HG03103 (cell line): ENCODE measurements at regions not wholly inside any gene's neighbourhood (a gene's known extent, or its start where the extent isn't known, plus 50 kb on each side); places are given as distances from the start of the nearest gene placed in this dataset.
A peak's percentile ranks its signal among the peaks of the same experiment; 100 is the strongest.

Experiments used
- ATAC-seq: cut with Tn5 transposase; IDR thresholded peaks from one replicate; pipeline ENCODE4 v1.9.1; 2021; ENCODE audit warnings: low read depth; ENCODE audit not compliant: unreplicated experiment

DNA sequence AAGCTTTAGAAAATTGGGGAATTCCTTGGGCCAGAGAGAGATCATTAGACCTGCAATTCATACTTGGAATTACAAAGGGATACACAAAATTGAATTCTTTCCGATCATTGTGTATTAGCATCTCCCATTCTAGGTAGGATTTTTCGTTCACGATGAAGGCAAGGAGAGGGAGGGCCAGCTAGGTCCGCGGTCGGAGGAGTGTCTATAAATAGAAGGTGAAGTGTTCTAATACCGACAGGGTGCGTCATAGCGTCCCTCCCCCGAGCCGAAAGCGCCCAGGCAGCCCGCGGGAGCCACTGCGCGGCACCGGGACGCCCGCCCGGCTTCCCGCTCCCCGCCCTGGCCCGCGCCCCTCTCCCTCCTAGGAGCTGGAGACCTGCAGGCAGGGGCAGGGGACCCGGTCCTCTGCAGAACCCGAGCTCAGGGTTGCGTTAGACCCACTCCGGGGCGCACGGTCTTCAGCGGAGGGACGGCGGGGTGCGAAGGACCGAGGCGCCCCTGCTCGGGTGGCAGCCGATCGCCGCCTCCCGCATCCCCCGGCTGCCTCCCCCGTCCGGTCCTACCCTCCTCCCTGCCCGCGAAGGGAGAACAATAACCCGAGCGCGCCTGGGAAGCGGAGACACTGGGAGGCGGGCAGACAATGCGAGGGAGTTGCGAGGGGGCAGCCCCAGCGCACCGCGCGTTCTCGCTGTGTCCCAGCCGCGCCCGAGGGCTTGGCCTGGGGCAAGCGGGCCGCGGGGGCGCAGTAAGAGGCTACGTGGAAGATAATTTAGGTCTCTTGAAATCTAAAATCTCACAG lies 114.2 kb upstream of the SERTAD2 start:
- peak; percentile 71 for ATAC-seq

DNA sequence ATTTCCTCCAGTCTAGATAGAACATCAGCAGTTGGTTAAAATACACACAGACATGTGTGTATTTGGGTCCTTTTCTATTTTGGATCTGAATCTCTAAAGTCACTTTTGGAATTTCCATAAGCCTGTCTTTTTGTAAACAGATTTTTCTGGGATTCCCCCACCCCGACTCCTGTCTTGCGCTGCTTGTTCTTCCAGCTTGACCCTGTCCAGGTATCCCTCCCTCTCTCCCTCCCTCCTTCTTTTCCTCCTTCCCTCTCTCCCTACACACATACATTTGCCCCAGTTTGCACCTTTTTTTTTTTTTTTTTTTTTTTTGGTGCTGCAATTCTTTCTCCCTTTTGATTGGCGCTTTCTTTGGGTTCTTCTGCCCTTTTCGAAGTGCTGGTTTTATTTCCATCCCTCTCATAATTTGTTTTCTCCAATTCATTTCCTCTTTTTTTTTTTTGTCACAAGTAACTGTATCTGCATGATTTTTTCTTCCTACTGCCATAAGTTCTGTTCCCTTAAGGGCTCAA lies 114.8 kb upstream of the SERTAD2 start:
- ATAC-seq = no peak

DNA sequence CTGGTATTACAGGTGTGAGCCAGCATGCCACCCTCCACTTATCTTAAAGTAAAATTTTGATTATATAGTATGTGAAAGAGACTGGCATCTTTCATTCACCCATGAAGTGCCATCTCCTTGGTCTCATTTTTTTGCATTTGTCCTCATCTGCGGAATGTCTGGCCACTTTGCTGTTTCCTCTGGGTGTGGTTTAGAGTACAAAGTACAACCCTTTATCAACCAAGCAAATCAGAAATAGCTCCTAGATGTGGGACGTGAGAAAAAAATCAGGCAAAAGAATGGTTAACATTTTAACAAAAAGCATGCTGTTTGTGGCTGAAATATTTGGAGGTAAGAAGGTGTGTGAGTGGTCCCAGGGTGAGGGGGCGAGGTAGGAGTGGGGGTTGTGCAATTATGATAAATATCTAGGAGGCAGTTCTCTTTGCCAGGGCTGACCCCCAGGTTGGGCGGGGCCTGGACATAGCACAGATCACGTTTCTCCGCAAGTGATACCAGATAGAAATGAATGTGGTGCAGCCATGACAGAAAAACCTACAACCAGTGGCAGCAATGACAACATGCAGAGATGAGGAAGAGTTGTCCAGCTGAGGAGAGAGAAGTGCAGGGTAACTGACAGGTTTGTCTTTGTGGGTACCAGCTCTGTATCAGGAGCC lies 115.8 kb upstream of the SERTAD2 start:
- ATAC-seq = no peak

DNA sequence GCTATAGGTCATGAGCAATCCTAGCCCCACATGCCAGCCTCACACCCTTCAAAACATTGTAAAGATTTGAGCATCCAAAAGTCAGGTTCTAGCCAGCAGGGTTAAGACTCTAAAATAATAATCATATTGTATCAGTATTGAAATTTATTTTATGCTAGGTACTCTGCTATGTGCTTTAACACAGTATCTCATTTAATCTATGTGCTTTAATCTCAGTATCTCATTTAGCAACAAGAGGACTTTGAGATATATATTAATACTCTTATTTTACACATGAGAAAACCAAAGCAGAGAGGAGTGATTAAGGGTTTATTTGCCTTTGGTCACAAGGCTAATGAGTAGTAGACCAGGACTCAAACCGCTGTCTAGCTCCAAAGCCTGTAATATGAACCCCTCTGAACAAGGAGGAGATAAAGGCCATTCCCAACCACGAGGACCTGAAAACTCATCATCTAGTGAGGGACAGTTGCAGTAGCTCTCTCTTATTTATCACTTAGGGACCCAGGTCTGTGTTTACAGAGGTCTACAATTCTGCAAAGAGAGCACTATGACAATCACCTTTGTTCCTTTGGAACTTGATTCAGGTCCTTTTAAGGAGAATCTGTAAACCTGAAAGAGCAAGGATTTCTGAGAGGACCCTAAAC lies 116.5 kb upstream of the SERTAD2 start:
- no peak for ATAC-seq

DNA sequence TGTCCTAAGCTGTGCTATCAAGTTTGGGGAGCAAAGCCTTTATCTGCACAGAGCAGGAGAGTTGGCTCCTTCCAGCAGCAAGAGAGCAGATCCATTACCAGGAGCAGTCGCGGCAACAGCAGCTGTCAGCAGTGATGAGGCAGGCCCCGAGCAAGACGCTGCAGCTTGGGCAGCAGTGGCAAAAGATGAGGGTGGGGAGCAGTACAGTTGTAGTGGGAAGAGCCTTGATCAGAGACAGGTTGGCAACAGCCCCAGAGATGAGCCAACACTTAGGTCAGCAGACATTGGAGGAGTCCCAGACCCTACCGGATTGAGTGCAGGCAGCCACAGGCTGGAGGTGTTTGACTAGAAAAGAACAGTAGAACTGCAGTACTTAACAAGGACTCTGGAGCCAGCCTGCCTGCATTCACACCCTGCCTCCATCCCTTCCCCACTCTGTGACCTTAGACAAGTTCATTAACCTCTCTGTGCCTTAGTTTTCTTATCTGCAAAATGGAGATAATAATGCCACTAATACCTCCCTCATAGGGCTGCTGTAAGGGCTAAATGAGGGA lies 117.1 kb upstream of the SERTAD2 start:
- no peak for ATAC-seq

DNA sequence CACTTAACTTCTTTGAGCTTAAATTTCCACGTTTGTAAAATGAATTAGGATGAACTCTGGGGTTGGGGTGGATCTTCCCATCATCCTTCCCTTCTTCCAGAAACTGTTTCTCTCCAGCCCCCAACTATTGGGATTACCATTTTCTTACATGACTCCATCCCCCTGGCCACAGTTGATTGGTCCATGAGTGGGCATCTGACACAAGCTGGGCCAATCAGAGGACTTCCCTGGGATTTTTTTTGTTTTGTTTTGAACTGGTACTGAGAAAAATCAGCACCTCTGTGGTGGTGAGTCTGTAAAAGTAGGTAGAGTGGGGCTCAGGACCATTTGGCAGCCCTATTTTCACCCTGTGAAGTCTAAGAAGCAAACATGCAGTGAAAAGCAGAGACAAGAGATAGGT lies 118.0 kb upstream of the SERTAD2 start:
- ATAC-seq = no peak

DNA sequence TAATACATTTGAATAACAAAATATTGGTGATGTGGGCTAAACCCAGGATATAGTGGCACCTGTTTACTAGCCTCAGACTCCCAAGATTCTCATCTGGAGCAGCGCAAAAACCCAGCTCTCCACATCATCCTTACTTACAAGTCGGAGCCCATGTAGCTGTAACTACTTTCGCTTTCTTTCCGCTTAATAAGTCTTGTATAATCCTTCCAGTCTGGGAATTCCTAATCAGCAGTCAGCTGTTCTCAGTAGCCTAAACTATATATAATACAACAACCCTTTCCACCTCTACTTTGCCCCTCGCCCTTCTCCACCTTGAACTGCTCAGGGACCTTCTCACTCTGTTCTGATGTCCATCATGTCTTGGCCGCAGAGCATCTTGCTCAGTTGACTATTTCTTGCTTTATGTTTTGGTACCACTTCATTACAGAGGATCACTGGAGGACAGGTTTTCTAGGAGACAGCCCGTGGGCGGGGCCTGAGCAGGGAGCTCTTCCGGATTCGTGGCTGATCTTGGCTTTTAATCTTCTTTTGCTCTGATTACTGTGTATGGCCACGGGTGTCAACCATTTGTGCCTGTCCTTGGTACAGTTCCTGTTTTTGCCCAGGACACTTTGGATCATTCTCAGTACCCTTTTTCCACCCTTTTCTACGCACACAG lies 119.9 kb upstream of the SERTAD2 start:
- no peak for ATAC-seq

DNA sequence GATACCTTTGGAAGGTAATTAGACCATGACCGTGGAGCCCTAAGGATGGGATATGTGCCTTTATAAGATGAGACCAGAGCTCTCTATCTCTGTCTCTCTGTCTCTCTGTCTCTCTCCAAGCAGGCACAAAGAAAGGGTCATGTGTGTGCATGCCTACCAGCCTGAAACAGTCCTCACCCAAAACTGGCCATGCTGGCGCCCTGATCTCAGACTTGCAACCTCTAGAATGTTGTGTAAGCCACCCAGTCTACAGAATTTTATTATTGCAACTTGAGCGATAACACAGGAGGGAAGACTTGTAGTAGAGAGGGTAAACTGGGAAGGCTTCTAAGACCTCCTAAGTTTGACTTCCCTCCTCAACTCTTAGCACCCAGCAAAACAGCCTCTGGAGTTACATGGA lies 124.1 kb upstream of the SERTAD2 start:
- ATAC-seq = no peak

DNA sequence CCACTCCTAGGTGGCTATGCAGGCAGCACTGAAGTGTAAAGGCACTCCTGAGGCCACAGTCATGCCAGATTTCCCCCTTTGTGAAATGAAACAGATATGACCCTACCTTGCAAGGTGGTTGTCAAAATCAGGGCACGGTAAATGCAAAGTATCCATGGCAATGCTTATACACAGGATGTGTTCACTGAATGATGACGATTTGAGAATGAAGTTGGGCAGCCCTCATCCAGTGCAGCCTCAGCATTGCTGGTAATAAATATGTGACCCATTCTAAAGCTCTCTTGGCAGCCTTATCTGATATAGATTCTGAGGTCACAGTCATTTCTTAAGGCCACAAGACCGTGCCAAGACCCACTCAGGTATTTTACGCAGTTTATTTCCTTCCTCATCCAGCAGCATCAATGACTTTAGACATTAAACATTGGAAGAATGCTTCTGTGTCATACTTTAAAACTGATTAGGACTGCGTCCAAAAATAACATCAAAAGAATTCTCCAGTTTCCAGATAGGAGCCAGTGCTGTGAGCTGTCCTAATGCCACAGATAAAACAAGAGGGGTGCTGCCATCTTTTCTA lies 125.5 kb upstream of the SERTAD2 start:
- no peak for ATAC-seq

DNA sequence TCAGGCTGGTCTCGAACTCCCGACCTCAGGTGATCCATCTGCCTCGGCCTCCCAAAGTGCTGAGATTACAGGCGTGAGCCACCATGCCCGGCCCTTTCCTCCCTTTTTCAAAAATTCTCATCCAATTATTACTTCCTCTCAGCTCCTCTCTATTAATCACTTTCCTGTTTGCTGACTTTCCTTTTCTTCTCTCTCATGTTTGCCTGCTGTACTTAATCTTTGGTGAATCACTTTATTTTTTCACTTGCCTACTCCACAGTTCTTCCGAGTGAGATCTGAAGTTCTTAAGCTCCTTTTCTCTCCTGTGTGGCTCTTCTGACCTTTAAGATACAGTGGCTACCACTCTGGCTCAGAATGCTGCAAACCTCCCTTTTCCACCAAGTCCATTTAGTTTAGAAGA lies 126.3 kb upstream of the SERTAD2 start:
- ATAC-seq = no peak

DNA sequence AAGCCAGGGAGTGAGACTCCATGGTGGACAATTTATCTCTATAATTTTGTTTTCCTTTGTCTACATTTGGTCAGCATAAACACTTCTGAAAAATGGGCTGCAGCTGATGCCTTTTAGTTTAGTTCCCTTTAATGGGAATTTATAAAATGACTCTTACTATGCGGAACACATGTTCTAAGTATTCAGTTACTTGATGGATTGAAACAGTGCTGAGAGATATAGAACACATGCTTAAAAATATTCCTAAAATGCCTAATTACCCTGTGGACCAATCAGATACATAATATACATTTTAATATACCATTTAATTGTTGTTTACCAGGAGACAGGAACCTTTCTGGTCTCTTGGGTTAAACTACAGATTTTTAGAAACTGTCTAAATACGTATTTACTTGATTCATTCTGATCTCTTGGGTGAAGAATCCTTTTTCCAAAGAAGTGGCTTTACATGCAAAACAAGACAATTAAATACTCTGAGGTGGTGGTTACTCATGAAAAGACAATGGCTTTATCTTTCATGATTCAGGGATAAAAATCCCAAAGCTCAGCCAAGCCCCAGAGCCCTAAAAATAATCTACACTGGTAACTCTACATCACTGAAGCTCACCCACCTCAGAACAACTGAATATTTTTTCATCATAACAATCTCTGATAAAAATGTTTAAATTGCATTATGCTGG lies 128.1 kb upstream of the SERTAD2 start:
- no peak for ATAC-seq

DNA sequence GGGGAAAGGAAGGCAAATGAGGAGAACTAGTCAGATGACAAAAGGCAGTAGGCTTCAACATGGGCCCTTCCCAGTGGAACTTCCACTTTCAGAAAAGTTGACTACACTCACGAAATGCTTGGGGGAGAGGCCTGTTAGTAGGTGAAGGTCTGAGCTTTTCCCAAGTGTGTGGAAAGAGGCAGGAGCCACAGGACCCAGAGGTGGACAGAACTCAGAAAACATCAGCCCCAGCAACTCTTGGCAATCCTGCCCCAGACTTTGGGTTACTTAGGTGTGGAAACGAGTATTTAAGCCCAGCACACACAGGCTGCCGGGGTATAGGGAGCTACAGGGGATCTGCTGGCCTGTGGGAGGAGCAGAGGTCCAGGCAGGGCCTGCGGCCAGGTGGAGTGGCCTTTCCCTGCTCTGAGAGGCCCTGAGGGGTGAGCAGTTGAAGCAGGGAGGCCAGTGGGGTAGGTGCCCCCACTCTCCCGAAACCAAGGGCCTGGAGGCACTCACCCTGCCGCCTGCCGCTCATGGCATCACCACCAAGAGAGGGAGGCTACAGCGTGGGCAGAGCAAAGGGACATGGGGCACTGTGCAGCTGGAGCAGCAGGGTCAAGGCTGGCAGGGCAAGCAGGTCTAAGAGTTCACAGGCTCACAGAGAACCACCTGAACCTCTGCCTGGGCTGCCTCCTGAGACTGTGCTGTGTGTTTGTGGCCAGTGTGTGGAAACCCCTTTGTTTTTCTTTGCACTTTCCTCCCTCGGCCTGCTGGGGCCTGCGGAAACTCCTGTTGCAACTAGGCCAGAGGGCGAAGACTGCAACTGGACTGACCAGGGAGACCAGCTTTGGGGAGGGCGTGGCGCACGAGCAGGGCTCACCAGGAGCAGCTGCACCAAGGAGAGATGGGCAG lies 130.7 kb upstream of the SERTAD2 start:
- no peak for ATAC-seq

DNA sequence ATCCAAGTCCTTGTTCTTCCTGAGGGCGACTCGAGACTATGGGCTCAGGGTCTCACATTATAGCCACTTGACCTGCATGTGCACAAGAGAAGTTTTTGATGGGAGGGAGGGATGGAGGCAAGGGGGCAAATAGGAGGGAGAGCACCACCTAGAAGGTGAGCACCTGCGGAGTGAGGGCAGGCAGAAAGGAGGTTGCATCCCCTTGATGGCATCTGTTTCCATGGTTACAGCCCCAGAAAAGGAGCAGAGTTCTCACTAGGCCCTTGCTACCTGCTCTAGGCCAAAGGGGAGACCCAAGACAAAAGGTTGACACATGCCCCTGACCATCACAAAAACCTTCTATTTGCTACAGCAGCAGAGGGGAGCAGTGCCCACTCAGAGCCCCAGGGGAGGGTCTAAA lies 131.5 kb upstream of the SERTAD2 start:
- no peak for ATAC-seq

DNA sequence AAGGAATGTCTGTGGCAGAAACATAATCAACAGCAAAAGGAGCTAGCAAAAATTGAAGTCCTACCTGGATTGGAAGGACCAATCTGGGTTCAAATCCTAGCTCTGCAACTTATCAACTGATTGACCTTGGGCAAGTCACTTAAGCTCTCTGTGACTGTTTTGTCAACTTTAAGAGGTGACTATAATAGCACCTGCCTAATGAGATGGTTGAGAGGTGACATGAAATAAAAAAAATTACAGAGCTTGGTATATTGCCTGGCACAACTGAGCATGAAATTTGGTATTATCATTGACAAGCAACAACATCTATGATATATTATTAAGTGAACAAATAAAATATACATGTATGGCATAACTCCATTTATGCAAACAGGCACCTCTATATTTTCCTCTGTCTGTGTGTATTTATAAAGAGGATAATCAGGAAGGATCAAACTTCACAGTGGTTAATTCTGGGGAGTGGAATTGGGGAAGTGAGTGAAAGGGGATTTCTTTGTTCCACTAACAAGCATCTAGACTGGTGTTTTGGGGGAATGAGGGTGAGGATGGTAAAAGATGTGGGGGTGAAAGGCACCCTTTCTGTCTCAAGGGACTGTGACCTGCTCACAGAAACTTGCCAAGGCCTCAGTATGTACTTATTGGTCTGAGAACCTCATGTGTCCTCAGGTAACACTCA lies 132.8 kb upstream of the SERTAD2 start:
- ATAC-seq = no peak

DNA sequence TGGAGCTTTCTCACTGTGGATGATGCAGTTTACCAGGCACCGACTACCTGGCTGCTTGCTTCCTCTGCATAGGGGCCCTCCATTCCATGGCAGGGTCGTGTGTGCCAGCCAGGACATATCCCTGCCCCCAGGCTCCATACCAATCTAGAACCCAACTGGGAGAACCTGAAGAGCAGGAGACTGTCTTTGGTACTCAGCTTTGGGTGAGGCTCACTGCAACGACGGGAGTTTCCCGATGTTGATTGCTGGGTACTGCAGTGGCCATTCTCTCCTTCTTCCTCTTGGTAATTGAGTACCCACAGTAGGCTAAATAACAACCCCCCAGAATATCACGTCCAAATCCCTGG lies 133.3 kb upstream of the SERTAD2 start:
- ATAC-seq = no peak

DNA sequence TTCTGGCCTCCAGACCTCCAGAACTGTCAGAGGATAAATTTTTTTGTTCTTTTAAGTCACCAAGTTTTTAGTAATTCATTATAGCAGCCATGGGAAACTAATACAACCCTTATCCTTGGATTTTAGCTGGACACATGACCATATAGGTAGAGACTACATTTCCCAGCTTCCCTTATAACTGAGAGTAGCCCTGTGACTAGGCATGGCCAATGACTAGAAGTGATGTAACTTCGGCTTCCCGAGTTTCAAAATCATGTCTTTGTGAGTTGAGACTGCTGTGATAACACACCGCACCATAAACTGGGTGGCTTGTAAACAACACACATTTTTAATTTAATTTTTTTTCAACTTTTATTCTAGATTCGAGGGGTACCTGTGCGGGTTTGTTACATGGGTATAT lies 134.0 kb upstream of the SERTAD2 start:
- no peak for ATAC-seq

DNA sequence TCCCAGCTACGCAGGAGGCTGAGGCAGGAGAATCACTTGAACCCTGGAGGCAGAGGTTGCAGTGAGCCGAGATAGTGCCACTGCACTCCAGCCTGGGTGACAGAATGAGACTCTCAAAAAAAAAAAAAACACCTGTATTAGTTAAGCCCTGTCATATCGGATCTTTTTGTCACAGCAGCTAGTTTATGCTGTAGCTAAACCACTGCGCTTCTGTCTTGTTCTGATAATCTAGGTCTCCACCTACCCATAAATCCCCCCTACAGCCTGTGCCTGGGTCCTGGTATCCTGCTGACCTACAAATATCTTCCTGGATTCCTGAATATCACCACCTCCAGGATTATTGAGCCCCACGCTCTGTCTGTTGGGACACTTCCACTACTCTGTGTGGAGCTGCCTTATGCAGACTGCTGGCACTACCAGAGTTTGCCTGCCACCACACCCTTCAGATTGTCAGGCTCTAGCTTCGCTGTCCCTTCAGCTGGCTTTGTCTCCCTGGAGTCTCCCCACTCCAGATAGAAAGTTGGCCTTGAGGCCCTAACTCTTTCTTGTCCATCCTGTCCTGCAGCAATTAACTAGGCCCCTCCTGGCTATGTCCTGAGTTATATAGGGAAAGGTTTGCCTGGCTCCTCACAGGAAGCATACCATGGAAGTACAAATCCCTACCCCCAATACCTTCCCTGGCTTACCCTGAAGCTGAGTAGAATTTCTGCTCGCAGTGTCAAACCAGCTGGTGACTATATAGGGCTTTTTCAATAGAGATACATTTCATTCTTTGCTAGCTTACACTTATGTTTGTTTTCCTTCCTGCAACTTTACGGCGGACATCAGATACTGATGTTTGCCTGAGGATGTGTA lies 136.0 kb upstream of the SERTAD2 start:
- ATAC-seq = no peak

DNA sequence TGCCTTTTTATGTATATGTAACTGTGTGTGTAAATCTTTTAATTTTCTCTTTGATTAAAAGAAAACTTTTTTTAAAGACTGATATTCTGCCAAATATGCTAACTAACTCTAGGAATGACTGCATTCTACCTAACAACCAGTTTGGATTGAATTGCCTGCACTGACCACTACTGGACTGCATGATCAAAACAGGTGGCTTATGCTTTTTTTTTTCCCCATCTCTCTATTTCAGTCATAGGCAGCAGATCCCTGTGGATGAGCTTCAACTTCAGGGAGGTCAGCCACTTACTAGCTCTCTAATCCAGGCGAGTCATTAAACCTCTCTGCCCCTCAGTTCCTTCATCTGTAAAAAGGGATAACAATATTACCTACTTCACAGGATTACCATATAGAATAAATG lies 138.6 kb upstream of the SERTAD2 start:
- no peak for ATAC-seq
